Urothelium cell line (cell line): ENCODE measurements at regions not wholly inside any gene's neighbourhood (a gene's known extent, or its start where the extent isn't known, plus 50 kb on each side); places are given as distances from the start of the nearest gene placed in this dataset.
"Not testable (repeated sequence)": the region's sequence is repeated elsewhere in the genome, so short reads cannot be mapped to it uniquely, and the experiment has no call there.

Source experiments
- DNase-seq: peaks from one replicate; pipeline ENCODE4 v3.0.0; 2011; ENCODE audit warnings: low spot score, mixed read lengths
- FAIRE-seq: peaks from 2 replicates; lab custom pipeline; 2011; peaks lifted over from hg19 to GRCh38; lab: Jason Lieb, UNC

DNA sequence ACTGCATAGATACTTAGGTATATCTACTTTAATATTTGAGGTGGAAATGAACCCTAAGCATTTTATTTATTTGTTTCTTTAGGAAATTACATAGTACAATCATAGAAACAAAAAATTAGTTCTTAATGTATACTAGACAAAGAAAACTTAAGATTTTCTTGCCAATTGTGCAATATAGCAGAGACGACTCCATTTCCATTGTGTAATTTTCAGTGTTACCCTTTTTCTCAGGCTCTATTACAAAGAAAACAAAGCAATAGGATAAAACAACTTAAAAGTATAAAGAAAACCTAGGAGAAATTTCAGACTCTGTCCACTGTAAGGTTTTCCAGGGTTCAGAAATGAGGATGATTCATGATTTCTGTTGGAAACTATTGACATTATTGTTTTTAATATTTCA lies 89.0 kb upstream of the SERTAD2 start:
- DNase-seq (no peak), FAIRE-seq (no peak)

GRCh38 chr2:64743739-64744330 lies 90.1 kb upstream of the SERTAD2 start:
- FAIRE-seq (no peak), DNase-seq (no peak)

GRCh38 chr2:64745562-64745961 lies 91.8 kb upstream of the SERTAD2 start:
- FAIRE-seq = no peak
- no peak for DNase-seq

- FAIRE-seq, DNase-seq: not testable (repeated sequence)
Observed at GRCh38 chr2:64747690-64748091, 94.0 kb upstream of the SERTAD2 start.

DNA sequence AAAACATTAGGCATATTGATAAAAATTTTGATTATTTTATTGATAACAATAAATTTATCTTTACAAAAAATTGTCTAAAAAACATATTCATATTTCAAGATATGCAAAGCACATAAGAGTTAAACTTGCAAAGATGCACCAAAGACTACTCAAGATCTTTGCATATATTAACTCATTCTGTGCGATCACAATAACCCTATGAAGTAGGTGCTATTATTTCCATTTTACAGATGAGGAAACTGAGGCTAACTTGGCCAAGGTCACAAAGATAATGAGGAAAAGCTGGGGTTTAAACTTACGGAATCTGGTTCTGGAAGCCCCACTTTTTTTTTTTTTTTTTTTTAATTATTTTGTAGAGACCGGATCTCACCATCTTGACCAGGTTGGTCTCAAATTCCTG lies 94.4 kb upstream of the SERTAD2 start:
- FAIRE-seq (no peak), DNase-seq (no peak)

- no peak for FAIRE-seq
Observed at GRCh38 chr2:64748561-64748960, 94.8 kb upstream of the SERTAD2 start.

GRCh38 chr2:64749446-64749845 lies 95.7 kb upstream of the SERTAD2 start:
- DNase-seq (no peak), FAIRE-seq (no peak)

More at GRCh38 chr2:64748561-64748960, 94.8 kb upstream of the SERTAD2 start:
- no peak for DNase-seq

DNA sequence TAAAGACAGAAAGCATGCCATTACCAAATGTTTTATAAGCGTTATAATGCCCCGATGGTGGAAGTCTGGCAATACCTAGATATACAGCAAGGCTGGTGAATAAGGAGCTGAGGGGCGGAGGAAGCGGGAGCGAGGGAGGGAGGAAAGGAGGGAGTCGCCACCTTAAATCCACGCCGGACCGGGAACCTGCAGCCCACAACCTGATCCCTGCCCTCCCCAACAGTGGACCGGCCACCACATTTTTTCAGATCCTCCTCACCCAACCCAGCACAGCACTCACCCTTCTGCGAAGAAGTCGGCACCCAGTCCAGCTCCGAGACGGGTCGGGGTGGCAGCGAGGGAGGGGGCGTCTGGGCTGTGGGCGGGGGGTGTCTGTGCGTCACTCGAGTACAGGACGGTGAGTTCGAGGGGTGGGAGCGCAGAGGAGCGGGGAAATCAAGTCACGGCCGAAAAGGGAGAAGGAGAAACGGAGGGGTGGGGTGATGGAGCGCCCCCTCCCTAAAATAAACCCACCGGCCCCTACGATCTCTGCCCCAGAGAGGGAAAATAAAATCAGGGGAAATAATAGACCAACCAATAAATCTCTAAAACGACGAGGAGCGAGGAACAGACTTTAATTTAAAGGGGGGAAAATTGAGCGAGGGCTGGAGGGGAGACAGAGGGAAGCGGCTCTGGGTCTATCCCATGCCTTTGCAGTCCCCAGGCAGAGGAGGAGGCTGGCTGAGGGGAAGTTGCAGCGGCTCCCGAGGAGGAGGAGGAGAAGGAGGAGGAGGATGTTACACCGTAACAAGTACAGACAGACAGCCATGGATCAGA lies 96.5 kb upstream of the SERTAD2 start:
- DNase-seq (peak; percentile 46), FAIRE-seq (no peak)

DNA sequence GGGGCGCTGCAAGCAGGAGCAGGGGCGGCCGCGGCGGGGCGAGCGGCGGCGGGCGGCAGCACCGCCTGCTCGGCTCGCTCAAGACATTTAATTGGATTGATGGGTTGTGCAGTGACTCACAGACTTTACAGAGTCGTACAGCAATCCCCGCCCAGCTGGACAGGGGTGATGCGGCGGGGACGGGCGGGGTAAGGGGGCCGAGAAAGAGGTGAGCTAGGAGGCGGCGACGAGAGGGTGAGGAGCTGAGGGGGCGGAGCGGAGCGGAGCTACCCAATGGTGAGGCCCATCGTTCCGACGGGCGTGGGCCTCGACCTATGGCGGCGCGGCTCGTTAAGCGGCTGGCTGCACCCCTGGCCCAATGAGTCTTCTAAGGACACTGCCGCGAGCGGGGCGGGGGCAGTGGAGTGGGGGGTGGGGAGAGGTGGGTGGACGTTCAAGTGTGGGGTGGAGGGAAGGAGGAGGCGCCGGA lies 97.1 kb upstream of the SERTAD2 start:
- no peak for DNase-seq
- FAIRE-seq = peak; percentile 88

DNA sequence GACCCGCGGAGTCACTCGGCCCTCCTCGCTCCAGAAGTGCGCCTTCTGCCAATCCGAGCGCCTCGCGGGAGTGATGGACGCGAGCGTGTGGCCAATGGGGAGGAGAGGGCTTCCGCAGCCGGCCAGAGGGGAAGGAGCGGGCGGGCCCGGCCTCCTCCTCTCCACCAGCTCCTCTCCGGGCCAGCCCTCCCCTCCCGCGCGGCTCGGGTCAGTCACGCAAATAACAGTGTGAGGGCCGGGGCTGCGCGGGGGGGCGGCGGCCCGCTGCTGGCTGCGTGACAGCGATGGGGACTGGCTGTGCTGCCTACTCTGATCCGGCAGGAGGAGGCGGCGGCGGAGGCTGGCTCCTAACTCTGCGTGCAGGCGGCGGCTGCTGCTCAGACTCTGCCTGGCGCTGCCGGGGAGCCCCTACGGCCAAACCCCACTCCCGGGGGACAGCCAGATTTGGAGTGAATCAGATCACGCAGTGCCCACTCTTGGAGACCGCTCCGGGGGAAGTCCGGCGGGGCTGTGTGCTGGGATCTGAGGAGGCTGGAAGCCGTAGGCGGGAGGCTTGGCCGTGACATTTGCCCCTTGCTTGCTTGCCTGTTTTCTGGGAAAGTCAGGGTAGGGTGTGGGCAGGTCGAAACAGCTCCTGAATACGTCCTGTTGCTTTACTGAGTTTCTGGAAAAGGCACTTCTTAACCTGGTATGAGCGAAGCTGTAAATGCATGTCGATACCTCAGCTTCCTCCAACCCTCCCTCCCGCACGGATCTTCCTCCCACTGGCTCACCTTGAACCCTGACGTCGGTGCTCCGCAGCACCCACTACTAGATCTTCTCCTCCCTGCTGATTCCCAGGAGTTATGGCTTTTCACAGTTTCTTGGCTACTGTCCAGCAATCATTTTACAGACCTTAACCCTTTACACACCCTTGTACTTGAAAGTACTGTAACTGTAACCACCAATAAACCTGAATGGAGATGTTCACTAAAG lies 97.9 kb upstream of the SERTAD2 start:
- FAIRE-seq (no peak), DNase-seq (peak; percentile 99)

DNA sequence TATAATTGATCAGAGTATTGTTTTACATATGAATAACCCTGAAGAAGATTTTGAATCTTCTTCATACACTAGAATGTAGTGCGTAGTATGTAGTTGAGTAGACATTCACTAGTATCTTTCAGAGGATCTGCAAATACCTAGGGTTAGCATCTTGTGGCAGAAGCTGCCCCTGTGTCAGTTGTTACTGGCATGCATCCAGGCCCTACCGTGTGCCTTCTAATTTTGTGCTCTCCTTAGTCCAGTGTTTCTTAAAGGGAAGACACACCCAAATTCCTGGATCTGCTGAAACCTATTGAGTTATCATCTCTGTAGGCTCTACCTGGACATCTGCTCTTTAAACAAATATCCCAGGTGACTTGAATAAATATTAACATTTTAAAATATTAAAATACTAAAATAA lies 99.7 kb upstream of the SERTAD2 start:
- DNase-seq = no peak
- no peak for FAIRE-seq

DNA sequence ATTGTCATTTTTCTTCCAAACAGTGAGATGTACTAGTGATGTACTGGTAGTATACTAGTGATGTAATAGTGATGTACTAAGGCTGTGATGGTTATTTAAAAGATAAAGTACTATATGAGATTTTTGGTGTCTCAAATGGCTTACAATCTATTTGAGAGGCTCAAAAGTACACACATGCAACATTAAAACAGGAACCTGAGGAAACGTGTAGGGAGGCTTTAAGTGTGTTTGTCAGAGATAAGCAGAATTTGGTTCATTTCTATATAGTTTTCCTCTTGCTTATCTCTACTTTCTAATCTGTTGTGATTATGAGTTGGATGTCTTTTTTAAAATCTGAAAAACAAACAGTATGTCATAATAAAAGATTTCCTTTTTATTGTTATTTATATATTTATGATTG lies 100.9 kb upstream of the SERTAD2 start:
- DNase-seq (no peak), FAIRE-seq (no peak)

GRCh38 chr2:64757126-64757525 lies 103.4 kb upstream of the SERTAD2 start:
- DNase-seq (no peak), FAIRE-seq (no peak)

DNA sequence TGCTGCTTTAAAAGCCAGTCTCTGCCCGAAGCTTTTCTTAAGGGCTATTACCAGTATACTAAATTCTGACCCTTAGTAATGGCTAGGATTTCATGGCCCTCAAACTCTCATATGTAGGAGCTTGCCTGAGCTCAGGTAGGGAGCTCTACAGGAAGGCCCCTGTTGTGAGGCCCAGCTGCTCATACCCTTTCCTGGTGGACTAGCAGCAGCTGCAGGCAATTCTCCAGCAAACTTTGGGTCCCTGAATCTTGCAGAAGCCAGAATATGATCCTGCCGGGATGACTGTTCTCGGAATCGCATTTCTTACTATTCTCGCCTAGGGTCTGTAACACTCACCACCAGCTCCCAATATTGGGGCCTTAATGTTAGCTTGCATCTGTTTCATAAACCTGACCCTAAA lies 106.4 kb upstream of the SERTAD2 start:
- DNase-seq = no peak
- no peak for FAIRE-seq

- FAIRE-seq = peak; percentile 30
- no peak for DNase-seq
Observed at GRCh38 chr2:64762301-64762997, 108.7 kb upstream of the SERTAD2 start.

GRCh38 chr2:64763126-64763525 lies 109.4 kb upstream of the SERTAD2 start:
- FAIRE-seq (no peak), DNase-seq (no peak)

DNA sequence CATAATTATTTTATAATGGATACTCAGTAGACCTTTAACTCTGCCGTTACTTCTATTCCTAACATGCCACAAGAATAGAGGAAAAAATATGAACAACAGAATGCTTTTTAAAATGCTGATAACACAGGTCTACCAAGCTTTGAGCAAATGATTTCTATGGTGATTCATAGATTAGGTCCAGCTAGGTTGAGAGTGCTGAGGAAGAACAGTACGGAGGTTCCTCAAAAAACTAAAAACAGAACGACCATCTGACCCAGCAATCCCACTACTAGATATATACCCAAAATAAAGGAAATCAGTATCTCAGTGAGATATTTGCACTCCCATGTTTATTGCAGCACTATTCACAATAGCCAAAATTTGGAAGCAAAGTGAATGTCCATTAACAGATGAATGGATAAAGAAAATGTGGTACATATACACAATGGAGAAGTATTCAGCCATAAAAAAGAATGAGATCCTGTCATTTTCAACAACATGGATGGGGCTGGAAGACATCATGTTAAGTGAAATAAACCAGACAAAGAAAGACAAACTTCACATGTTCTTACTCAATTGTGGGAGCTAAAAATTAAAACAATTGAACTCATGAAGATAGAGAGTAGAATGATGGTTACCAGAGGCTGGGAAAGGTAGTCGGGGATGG lies 111.6 kb upstream of the SERTAD2 start:
- no peak for FAIRE-seq
- no peak for DNase-seq

GRCh38 chr2:64766841-64767669 lies 113.3 kb upstream of the SERTAD2 start:
- FAIRE-seq (no peak), DNase-seq (no peak)
